Stimulated activated CD4-positive, alpha-beta T cell treated with anti-CD3 and anti-CD28 coated beads, Interleukin-4, amount 100 ng/mL, for 24 hours (primary cell): ENCODE measurements at regions not wholly inside any gene's neighbourhood (a gene's known extent, or its start where the extent isn't known, plus 50 kb on each side); places are given as distances from the start of the nearest gene placed in this dataset.
A peak's percentile ranks its signal among the peaks of the same experiment; 100 is the strongest.

Experiments
- DNase-seq: peaks from one replicate; pipeline ENCODE4 v3.0.0-alpha.2; 2020

GRCh38 chr2:41827354-41827971 lies 220.4 kb upstream of the PKDCC start:
- DNase-seq: no peak

GRCh38 chr2:41828052-41828643 lies 219.7 kb upstream of the PKDCC start:
- no peak for DNase-seq

GRCh38 chr2:41829052-41829451 lies 218.8 kb upstream of the PKDCC start:
- DNase-seq: no peak

- no peak for DNase-seq
Observed at GRCh38 chr2:41830600-41830999, 217.2 kb upstream of the PKDCC start.

GRCh38 chr2:41832218-41832617 lies 215.6 kb upstream of the PKDCC start:
- no peak for DNase-seq

GRCh38 chr2:41835401-41835800 lies 212.4 kb upstream of the PKDCC start:
- no peak for DNase-seq

- DNase-seq: no peak
Observed at GRCh38 chr2:41836948-41837347, 210.9 kb upstream of the PKDCC start.

- DNase-seq: no peak
Observed at GRCh38 chr2:41837610-41838009, 210.2 kb upstream of the PKDCC start.

- DNase-seq: peak; percentile 98
Observed at GRCh38 chr2:41840702-41841551, 206.9 kb upstream of the PKDCC start.

- DNase-seq: no peak
Observed at GRCh38 chr2:41846962-41847361, 200.9 kb upstream of the PKDCC start.

- DNase-seq: no peak
Observed at GRCh38 chr2:41847744-41848441, 199.9 kb upstream of the PKDCC start.

- DNase-seq: no peak
Observed at GRCh38 chr2:41851554-41851953, 196.3 kb upstream of the PKDCC start.

GRCh38 chr2:41853427-41854191 lies 194.2 kb upstream of the PKDCC start:
- no peak for DNase-seq

- DNase-seq: peak; percentile 25
Observed at GRCh38 chr2:41854227-41854626, 193.6 kb upstream of the PKDCC start.

GRCh38 chr2:41856946-41857345 lies 190.9 kb upstream of the PKDCC start:
- DNase-seq: no peak

GRCh38 chr2:41859615-41860514 lies 188.0 kb upstream of the PKDCC start:
- DNase-seq: no peak

GRCh38 chr2:41863062-41863461 lies 184.8 kb upstream of the PKDCC start:
- DNase-seq: no peak

GRCh38 chr2:41865263-41865662 lies 182.6 kb upstream of the PKDCC start:
- DNase-seq: no peak

- no peak for DNase-seq
Observed at GRCh38 chr2:41867553-41867952, 180.3 kb upstream of the PKDCC start.

GRCh38 chr2:41869542-41870264 lies 178.1 kb upstream of the PKDCC start:
- DNase-seq: peak; percentile 71

GRCh38 chr2:41870265-41870585 lies 177.6 kb upstream of the PKDCC start:
- DNase-seq: no peak
